ENCODE measurements at regions not wholly inside any gene's neighbourhood (a gene's known extent, or its start where the extent isn't known, plus 50 kb on each side); places are given as distances from the start of the nearest gene placed in this dataset.

GRCh38 chr3:140816372-140817195 lies 125.1 kb upstream of the SLC25A36 start:
- peak; percentile 11 for DNase-seq (ENCODE audit: low read depth)

GRCh38 chr3:140821493-140821892 lies 120.1 kb upstream of the SLC25A36 start:
- no peak for DNase-seq (ENCODE audit: low read depth)

DNA sequence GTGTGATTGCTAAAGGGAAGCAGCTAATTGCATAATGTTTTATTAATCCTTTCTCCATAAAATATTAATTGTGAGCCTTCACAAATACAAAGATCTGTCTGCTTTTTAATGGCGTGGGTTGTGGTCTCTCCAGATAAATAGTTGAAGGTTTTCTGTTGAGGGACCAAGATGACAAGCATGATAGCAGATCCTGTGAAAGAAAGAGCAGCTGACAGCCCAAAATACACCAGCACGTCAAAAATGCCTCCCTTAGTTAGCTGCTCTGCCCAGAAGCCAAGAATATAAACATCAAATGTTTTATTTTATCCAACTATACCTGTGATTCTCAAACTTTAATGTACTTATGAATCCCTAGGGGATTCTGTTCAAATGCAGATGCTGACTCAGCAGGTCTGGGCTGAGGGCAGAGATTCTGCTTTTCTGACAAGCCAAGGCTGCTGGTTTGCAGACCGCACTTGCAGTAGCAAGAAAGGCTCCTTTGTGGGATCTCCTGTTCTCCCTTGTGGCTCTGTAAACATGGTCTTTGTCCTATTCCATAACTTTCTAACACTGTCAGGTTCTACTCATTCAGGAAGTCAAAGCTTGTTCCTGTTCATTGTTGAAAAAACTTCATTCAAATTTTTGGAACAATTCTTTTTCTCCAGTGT lies 119.1 kb upstream of the SLC25A36 start:
- DNase-seq (ENCODE audit: low read depth) = no peak

GRCh38 chr3:140823106-140823505 lies 118.5 kb upstream of the SLC25A36 start:
- no peak for DNase-seq (ENCODE audit: low read depth)

DNA sequence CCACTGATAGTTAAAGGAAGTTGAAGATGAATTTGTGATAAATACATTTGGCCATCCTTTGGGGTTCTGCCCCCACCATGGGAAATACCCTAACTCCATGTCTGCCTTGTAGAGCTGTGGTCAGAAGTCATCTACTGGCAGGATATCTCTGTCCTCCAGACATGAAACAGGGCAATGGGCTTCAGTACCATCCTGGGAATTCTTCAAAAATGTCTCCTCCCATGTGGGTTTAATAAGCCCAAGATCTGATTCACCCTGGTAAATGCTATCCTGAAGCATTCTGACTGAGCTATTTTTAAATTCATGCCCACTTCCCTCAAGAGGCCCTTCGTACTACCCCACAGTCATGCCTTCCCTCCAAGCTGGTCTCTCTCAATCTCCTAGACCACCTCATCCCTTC lies 113.7 kb upstream of the SLC25A36 start:
- no peak for DNase-seq (ENCODE audit: low read depth)

DNA sequence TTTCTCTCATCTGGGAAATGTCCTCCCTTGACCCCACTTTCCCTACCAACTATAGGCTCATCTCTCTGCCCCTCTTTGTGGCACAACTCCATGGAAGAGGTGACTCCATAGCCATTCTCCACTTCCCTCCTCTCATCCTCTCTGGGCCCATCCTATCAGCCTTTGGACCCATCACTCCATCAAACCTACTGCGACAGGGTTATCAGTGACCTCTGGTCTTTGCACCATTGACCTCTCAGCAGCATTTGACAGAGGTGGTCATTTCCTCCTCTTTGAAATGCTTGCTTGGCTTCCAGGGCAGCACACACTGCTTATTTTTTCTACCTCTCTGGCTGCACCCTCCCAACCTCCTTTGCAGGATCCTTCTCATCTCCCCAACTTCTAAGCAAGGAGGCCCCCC lies 113.1 kb upstream of the SLC25A36 start:
- no peak for DNase-seq (ENCODE audit: low read depth)

GRCh38 chr3:140829796-140830195 lies 111.8 kb upstream of the SLC25A36 start:
- DNase-seq (ENCODE audit: low read depth) = no peak

- DNase-seq (ENCODE audit: low read depth) = no peak
Measured at GRCh38 chr3:140830391-140830790, 111.2 kb upstream of the SLC25A36 start.

DNA sequence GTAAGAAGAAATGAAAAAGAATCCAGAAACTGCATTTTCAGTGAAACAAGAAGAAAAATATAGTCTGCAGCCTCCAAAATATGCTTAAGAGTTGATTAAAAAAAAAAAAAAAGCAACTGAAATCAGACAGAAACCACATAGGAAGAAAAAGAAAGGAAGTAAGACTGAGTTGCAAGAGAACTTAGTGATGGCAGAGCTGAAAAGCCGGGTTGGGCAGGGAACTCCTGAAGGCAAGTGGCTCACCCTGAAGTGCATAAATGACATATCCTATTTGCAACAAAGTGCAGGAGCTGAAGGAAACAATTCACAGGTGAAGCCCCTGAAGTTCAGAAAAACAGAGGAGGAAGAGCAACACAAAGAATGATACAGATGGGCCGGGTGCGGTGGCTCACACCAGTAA lies 108.8 kb upstream of the SLC25A36 start:
- DNase-seq (ENCODE audit: low read depth) = no peak

GRCh38 chr3:140834266-140835037 lies 107.2 kb upstream of the SLC25A36 start:
- peak; percentile 86 for DNase-seq (ENCODE audit: low read depth)

- DNase-seq (ENCODE audit: low read depth) = no peak
Measured at GRCh38 chr3:140842984-140843649, 98.5 kb upstream of the SLC25A36 start.

DNA sequence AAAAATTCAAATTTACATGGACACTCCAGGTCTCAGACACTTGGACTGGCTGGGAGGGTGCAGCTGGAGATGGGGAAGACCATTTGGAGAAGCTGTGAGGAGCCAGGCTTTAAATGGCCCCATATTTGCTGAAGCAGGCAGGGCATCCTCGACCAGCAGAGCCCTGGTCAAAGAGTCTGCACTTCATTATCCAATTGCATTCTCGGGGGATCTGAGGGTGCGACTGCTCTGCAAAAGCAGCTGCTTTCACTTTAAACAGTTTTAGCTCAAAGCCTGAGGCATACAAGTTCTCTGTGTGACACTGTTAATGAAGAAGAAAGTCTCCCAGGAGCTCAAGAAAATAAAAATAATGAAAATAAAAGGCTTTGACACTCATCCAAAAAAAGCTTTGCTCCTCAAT lies 98.0 kb upstream of the SLC25A36 start:
- no peak for DNase-seq (ENCODE audit: low read depth)

- no peak for DNase-seq (ENCODE audit: low read depth)
Measured at GRCh38 chr3:140844072-140844471, 97.6 kb upstream of the SLC25A36 start.

GRCh38 chr3:140845882-140846281 lies 95.8 kb upstream of the SLC25A36 start:
- no peak for DNase-seq (ENCODE audit: low read depth)

DNA sequence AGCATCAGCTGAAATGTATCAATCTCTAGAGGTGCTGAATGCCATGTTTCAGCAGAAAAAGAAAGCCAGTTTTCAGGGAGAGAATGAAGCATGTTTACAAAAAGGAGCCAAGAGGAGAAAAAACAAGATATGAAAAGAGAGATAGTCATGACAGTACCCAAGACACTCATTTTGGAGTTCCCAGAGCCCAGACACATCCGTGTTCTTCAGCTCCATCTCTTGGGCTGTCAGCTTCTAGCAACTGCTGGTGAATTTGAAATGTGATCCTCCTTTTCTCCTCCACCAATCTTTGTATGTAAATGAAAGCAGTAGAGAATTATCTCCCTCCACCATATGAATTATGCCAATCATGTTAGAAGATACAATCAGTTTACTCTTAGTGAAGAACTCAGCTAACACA lies 93.0 kb upstream of the SLC25A36 start:
- no peak for DNase-seq (ENCODE audit: low read depth)

GRCh38 chr3:140850210-140850955 lies 91.3 kb upstream of the SLC25A36 start:
- peak; percentile 73 for DNase-seq (ENCODE audit: low read depth)

GRCh38 chr3:140854961-140855360 lies 86.7 kb upstream of the SLC25A36 start:
- no peak for DNase-seq (ENCODE audit: low read depth)

DNA sequence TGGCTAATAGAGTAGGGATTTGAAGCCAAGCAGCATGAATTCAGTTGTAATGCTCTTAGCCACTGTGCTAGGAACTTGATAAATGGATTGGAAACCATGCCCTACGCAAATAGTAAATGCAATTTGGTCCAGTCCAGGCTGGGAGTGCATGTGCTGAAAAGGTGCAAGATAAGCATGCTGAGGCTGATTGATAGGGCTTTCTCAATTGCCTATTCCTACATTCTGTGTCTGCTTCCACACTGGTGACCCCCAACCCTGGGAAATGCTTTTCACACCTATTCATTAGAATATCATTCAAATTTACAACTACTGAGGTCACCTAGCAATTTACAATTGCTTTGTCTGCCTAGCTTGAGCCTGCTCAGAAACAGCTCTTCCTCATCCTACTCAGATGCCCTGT lies 84.7 kb upstream of the SLC25A36 start:
- no peak for DNase-seq (ENCODE audit: low read depth)

GRCh38 chr3:140857993-140858392 lies 83.6 kb upstream of the SLC25A36 start:
- no peak for DNase-seq (ENCODE audit: low read depth)

DNA sequence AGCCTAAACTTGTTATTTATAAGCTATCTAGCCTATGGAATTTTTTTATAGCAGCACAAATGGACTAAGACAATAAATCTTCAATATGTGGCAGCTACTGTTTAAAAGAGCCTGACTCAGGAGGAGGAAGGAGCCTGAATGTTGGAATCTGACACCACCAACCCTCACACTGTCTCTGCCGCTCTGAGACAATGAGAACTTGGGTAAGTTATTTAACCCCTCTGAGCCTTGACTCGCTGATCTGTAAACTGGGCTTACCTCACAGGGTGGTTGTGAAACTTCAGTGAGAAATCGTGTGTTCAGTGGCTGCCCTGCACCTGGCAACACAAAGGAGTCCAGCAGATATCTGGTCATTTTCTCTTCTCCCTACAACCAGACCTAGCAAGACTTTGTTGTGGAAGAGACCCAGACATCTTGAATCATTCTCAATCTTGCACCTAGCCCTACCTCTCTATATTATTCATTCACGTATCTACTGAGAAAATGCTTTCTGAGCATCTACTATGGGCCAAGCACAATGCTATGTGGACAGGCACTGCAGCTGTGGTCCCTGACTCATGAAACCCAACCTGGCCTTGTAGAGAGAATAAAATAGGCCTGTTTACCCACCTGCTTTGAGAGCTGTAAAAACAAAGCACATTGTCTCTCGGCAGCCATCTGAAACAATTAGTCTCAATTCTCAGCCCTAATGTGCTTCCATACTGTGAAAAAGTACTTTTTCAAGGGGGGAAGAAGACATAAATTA lies 81.9 kb upstream of the SLC25A36 start:
- DNase-seq (ENCODE audit: low read depth) = peak; percentile 24

DNA sequence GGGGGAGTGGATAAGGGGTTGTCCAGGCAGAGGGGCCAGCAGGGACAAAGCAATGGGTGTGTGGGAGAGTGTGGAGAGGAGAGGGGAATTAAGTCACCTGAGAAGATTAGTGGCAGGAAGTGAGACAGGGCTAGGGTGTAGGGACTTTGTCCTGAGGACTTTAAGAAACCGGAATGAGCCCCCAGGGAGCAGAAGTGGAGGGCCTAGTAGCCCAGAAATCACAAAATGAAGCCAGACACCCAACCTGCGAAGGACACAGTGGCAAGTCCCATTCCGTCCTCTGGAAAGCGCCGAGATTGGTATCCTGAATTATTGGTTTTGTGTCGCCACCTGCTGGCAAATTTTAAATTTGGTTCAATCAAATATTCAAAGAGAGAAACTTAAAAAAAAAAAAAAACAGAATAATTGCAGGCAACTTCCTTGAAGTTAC lies 78.0 kb upstream of the SLC25A36 start:
- DNase-seq (ENCODE audit: low read depth) = peak; percentile 71

Data from M059J (cell line).